NOMO-1 treated with DMSO at 0.1 percent for 48 hours (cell line): ENCODE measurements at regions not wholly inside any gene's neighbourhood (a gene's known extent, or its start where the extent isn't known, plus 50 kb on each side); places are given as distances from the start of the nearest gene placed in this dataset.
A peak's percentile ranks its signal among the peaks of the same experiment; 100 is the strongest.
"Not testable (repeated sequence)": the region's sequence is repeated elsewhere in the genome, so short reads cannot be mapped to it uniquely, and the experiment has no call there.

Experiments
- DNase-seq: peaks from one replicate; lab custom pipeline; 2025; ENCODE audit not compliant: unreplicated experiment; lab: John Stamatoyannopoulos, UW

DNA sequence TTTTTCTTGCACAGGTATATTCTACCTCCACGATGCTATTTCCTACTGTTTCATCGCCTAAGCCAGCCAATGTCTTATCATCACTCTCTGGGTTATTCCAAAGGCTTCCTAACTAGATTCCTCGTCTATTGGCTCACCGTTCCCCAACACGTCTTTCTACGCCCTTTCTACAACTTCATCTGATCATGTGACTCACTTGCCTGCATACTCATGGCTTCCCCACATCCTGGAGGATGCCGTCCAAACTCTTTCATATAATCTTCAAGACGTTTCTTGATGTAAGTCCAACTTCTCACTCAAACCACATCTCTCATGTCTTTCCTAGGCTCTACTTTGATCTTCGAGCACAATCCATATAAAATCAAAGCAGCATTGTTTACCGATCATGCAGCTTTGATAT lies 322.0 kb upstream of the PPARGC1A start:
- no peak for DNase-seq

DNA sequence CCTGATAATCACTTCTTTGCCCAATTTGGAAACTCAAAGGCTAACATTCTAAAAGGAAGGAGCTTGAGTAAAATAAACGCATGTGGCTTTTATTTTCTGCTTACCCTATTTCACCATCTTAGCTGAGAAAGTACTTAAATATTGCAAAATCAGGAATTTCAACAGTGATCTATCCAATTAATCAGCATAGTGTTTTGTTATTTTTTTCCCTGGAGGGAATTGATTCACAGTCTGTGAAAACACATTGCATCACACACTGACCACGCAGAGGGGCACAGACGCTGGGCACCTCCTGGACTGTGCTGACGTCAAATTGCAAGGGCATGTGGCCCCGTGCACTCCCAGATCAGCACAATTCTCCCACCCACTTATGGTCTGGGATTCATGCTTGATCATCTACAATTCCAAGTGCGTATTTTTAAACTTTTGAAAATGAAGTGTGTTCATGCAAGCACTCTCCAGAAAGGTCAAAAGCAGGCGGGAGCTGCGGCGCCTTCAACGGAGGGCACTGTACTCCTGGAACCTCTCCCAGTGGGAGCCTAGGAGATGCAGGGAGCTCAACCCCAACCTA lies 320.6 kb upstream of the PPARGC1A start:
- peak; percentile 70 for DNase-seq

DNA sequence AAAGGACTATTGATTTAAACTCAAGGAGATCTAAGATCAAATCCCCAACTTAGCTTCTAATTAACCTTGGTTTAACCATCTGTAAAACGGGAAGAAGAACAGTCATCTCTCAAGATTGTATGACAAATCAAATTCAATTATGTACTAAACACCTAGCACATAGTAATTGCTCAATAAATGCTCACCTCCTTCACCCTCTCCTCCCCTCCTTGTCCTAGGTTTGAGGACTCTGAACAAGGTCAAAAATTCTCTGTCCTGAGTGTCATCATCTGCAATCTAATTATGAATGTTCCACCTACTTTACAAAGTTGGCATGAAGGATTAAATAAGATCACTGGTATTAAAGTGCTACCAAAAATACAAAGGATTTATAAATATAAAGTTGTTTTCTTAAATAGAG lies 320.1 kb upstream of the PPARGC1A start:
- DNase-seq, result no peak

DNA sequence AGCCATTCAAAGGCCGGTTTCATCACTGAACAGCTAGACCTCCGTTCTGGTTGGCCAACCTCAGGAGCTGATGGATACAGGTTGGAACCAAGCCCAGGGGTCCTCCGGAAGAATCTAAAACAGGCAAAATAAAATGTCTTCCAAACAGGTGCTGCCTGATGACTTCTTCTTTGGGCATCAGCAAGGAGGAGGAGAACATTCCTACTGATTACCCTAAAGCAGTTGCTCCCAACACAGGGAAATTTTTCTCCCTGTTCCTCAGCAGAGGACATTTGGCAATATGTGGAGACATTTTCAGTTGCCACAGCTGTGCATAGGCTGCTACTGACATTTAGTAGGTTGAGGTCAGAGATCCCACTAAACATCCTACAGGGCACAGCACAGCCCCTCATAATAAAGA lies 319.3 kb upstream of the PPARGC1A start:
- DNase-seq, result no peak

DNA sequence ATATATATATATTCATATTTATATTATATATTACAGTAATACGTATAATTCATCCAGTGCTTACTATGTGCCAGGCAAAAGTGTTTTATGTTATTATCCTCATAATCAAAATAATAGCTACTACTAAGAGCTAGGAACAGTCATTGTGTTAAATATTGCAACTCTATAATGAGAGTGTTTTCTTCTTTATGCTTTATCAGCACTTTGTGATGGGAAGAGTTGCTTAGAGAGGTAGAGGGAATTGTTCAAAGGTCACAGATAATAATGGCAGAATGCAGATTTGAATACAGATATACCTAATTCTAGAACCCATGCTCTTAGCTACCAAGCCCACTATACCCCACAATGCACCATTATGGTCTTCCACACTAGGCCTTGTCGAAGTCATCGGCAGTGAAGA lies 318.8 kb upstream of the PPARGC1A start:
- no peak for DNase-seq

DNA sequence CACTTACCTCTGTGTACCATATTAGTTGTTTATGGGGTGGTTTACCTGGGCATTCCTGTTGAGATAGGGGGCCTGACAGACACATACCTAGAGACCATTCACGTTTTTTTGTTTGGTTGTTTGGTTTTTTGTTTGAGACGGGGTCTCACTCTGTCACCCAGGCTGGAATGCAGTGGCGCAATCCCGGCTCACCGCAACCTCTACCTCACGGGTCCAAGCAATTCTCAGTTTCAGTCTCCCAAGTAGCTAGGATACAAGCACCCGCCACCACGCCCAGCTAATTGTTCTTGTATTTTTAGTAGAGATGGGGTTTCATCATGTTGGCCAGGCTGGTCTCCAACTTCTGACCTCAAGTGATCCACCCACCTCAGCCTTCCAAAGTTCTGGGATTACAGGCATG lies 314.9 kb upstream of the PPARGC1A start:
- DNase-seq, result not testable (repeated sequence)

DNA sequence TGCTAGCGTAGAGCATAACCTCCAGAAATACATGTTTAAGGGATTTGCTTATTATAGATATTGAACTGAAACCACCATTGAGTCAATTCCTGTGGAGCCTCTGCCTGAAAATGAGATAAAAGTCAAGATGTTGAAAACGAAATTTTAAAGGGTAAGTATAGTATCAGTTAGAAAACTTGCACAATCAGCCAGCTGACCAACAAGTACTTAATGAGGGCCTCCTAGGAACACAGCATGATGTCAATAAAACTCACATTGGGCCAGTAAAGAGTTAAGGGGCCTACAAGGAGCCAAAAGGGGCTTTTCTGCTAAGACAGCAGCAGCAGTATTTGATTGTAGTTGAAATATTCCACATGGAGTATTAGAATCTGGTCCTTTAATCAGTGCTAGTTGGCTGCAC lies 314.1 kb upstream of the PPARGC1A start:
- peak; percentile 49 for DNase-seq

DNA sequence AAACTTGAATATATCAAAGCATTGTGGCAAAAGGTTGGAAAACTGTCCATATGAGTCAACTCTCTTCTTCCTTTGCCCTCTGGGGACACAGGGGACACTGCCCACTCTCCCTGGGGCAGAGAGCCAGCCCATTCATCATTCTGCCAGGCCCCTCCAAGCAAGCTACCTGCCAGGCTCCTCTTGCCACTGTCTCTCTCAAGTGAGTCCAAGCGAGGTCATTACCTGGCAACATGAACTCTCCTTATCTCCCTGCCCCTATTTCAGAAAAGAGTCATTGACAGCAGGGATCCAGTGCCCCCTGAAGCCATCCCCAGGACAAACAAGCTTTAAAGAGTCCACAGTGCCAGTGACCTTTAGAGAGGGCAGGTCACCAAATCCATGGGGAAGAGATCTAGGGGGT lies 312.7 kb upstream of the PPARGC1A start:
- DNase-seq, result no peak

DNA sequence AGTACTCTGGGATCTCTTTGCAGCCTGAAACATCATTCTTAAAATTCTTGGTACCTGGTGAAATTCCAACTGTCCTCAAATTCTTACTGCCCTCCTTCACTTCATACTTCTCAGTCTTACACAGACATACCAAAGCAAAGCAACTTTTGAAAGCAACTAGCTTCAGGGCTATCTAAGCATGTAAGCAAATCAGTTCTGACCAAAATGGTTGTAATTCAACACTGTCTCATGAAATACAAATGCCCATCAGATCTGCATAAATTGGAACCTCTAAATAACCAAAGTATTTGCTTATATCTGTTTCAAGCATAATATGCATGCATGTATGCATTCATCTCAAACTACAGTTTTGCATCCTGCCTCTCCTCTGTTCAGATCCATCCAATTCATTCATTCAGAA lies 308.1 kb upstream of the PPARGC1A start:
- no peak for DNase-seq

DNA sequence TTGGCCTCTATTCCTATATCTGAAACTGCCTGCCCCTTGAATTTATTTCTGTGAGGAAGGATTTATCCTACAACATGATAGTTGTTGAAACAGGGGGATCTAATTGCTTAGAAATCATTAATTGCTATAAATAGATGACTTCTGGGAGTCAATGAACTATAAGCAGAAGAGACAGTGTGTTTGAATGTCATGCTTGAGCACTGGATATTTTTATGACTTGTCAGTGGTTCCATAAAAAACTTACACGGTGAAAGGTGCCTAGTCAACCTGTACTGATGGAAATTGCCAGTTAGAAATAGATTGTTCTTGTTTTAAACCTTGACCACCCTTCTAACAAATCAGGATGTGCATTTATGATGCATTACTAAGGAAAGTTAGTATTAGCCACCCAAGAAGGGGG lies 306.9 kb upstream of the PPARGC1A start:
- no peak for DNase-seq

DNA sequence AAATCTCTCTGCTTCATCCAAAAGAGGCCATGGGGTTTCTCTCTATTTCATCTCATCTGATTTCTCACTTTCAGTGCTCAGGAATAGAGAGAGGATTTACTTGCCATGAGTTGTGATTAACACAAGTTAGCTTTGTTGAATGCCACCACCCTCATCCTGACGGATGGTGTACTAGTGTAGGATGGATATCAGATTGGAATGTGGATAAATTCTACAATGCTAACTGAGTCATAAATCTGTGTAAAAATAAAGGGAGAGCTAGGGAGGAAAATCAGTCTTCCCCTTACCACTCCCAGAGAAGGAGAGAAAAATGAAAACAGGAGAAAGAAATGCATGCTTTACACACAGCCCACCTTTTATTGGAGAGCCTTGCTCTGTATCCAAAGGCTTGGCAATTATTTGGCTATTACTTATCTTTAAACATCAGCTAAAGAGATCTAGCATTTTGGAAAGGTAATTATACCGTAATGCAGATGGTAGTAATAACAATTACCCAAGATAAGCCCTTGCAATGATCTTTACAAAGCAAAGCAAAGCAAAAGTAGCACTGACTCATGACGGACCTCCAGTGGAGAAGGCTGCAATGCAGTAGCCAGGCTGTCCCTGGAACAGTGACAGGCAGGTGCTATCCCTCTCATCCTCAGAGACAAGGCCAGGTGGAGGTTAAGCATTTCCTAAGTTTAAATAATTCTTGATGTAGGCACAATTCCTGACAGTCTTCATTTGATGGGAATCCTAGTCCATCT lies 306.3 kb upstream of the PPARGC1A start:
- no peak for DNase-seq

DNA sequence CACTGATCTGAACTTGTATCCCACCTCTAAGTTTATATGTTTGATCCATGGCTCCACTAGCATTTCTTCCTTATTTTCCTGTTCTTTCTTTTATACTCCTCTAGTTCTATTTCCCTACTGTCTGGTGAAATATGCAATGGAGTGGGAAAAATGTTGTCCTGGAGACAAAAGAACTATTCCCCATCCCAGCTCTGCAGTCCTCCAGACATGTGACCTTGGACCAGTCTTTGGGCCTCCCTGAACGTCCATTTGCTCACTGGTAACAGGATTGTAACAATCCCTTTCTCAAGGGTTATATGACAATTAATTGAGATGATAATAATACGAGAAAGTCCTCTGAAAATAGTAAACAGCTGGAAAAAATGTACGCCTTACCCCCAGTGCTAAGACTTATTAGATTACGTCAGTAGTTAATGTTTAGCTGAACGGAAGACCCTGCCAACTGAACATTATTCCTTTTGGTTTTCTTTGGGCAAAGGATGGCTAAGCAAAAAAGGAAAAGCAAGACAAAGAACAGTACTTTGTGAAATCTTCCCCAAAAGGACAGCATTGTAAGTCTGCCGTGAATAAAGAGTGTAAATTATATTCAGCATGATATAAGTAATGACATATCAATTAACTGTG lies 302.3 kb upstream of the PPARGC1A start:
- no peak for DNase-seq

DNA sequence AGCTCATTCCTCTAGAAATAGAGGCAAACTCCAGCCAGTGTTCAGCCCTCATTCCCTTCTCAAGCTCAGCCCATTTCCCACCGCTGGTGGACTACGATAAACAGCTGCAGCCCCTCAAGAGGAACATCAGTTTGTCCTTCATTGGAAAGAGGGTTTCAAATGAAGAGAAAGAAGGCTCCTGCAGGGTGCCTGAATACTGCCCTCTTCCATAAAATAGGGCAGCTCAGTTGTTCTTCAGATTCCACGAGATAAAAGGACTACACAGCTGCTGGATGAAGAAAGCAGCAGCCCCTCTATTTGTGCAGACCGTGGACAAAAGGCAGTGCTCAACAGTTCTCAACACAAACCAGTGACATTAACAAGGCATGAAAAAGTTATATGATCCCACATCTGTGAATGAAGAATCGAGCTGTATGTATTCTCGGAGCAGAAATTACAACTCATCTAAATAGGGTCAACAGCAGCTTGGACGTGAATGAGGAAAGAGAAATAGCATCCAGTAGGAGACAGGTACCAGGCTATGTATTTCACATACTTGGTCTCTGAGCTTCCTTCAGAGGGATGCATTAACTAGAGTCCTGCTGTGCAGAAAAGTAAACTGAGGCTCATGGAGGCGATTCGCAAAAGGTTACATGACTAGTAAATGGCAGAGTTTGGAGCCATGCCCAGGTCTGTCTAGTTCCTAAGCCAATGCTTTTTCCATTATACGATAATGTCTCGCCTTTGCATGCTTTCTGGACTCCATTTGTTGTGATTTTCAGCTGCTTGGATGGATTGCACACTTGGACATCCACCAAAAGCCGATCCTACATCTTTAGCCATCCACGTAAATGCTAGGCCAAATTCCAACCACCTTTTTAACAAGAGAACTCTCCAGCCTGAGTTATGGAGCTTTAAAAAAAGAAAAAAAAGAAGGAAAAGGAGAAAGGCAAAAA lies 301.2 kb upstream of the PPARGC1A start:
- no peak for DNase-seq

DNA sequence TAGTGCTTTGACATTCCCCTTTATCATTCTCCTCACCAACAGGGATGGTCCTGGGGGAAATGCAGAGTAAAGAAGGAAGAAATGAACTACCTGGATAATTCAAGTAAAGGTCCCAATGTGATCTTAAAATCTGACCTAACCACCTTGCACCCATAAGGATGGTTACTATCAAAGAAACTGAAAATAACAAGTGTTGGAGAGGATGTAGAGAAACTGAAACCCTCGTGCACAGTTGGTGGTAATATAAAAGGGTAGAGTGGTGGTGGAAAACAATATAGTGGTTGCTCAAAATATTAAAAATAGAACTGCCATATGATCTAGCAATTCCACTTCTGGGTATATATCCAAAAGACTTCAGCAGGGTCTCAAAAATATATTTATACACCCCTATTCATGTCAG lies 298.6 kb upstream of the PPARGC1A start:
- no peak for DNase-seq

DNA sequence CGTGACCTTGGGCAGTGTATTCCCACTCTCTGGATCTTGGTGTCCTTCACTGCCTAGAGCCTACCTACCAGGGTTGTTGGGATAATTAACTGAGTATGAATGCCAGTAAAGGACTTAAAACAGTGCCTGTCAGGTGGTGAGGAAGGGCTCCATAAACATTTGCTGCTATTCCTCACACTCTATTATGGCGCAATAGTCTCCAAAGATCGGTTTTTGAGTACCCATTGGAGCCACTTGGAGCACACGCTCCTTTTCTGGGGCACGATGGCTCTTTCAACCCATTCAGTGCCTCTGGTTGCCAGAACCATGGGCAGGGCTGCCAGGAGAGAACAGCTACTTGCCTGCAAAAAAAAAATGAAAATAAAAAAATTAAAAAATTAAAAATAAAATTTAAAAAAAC lies 296.6 kb upstream of the PPARGC1A start:
- DNase-seq, result no peak

DNA sequence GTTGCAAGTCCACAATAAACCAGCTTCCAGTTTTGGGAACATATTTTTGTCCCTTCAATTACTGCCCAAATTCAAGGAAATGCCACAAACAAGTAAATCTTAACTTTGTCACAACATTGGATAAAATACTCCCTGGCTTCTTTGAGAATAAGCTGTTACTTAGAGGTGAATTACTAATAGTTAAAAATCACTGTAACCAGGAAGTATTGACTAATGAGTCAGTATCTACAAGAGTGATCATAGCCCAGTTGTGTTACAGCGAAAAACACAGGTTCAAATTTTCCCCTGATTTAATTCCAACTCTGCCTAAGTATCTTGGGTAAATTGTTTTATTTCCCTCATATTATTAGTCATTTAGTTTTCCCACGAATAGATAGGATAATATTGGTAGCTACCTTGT lies 291.2 kb upstream of the PPARGC1A start:
- no peak for DNase-seq

DNA sequence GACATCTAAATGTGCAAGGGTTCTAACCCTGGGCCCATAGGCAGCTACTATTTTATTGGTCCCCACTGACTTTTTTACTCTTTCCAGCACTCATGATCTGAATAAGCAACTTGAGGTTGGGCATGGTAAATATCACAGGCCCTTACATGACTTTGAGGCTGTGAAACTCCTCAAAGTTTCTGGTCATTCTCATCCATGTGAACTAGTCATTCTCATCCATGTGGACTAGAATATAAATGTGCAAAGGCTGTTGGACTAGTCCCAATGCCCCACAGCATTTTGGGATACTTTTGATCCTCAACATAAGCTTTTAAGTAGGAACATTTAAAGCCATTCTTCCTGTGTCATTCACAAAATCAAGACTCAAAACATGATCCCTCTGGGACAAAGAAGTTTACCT lies 290.7 kb upstream of the PPARGC1A start:
- DNase-seq, result no peak

DNA sequence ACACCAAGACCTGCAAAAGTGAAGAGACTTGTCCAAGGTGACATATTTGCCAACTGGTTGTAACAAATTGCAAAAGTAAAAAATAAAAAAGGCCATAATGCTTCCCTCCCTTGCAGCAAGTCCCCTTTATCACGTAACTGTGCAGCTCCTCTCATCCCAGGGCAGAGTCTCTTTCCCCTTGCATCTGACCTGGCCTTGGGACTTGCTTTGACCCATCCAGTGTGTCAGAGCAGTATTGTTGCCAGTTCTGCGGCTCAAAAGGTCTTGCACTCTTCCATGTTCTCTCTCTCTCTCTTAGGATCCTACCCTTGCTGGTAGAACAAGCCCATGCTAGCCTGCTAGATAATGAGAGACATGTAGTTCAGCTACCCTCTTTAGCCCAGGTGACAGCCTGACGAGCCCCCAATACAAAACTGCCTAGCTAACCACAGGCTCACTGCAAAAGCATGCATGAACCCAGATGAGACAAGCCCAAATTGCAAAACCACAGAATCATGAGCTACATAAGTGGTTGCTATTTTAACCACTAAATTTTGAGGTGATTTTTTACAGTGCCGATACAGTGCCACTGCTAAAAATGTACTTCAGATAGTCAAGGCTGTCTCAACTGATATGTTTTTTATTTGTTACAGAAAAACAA lies 289.5 kb upstream of the PPARGC1A start:
- DNase-seq, result no peak

DNA sequence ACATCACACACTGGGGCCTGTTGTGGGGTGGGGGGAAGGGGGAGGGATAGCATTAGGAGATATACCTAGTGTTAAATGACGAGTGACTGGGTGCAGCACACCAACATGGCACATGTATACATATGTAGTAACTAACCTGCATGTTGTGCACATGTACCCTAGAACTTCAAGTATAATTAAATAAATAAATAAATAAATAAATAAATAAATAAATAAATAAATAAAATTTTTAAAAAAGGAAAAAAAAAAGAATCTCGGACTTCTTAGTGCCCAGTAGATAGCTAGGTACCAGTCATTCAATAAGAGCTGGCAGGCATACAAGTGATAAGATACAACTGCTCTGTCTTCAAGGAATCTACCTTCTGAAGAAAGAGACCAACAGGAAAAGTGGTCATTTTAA lies 287.6 kb upstream of the PPARGC1A start:
- DNase-seq, result not testable (repeated sequence)

DNA sequence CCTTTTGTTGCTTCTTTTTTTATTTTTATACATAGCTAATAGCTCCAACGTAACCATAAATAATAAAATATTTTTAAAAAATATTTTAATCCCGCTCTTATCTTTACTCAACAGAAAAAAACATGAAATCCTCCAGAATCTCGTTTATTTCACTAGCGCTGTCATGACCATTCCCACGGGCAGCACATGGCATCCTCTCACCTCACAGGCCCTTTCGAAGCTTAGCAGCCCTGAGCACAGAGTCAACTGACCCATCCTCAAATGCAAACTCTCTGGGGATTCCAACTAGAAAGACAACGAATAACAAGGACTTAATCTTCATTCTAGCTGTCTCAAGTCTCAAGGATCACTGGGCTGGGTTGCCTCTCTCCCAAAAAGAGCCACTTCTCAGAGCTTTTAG lies 285.9 kb upstream of the PPARGC1A start:
- no peak for DNase-seq

DNA sequence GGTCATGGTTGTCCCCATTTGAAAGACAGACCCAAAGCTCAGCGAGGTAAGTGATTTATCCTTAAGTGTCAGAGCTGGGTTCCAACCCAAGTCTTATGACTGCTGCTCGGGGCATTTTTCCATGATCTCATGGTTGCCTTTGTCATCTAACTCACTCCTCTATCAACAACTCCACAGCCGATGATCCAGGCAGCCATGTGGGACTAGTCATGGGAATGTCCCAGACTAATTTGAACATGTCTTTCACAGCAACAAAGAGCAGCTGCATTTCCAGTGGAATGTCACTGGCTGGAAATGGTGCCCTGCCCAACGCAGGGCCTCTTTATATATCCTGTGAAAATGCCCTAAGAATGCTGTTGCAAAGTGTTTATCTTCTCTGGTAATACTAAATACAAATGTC lies 284.8 kb upstream of the PPARGC1A start:
- DNase-seq, result no peak
